SK-N-SH (cell line): ENCODE measurements at regions not wholly inside any gene's neighbourhood (a gene's known extent, or its start where the extent isn't known, plus 50 kb on each side); places are given as distances from the start of the nearest gene placed in this dataset.

Experiments used
- CTCF ChIA-PET: fragments of 300-600, 350-600 bp; formaldehyde crosslinking; extraction: SDS; loops from one replicate; lab custom pipeline; 2021; lab: Yijun Ruan, JAX
- POLR2A ChIA-PET: fragments of 350-600 bp; sonication (Branson Sonifier 250); formaldehyde crosslinking; extraction: SDS; loops from one replicate; lab custom pipeline; 2020; ENCODE audit warnings: antibody characterized with exemption, inconsistent platforms; lab: Yijun Ruan, JAX
- DNase-seq: peaks from one replicate; pipeline ENCODE4 v3.0.0; 2012
- H2AFZ ChIP-seq: fragments of 200-600 bp; sonication (generic); 2 replicates; pipeline ENCODE4 v1.8.1; 2016; ENCODE audit warnings: antibody characterized with exemption, mild to moderate bottlenecking, low read depth
- H3F3A ChIP-seq: fragments of 200-600 bp; sonication (generic); replicated peaks from 2 replicates; pipeline ENCODE3; 2016; ENCODE audit warnings: antibody characterized with exemption, mild to moderate bottlenecking; ENCODE audit not compliant: insufficient read depth
- H3K27ac ChIP-seq, 2 experiments: fragments of 200-500 bp in 1 of 2; fragments of 200-600 bp in 1 of 2; sonication (Bioruptor generic) in 1 of 2; sonication (generic), shearing (Covaris generic) in 1 of 2; 2 replicates each; pipeline versions ENCODE4 v1.5.1 to v1.6.1; 2014 to 2016; ENCODE audit warnings: low read depth in 2 of 2, inconsistent platforms in 1 of 2, low read length in 1 of 2, mild to moderate bottlenecking in 1 of 2, mixed read lengths in 1 of 2
- H3K27me3 ChIP-seq: fragments of 200-600 bp; sonication (generic), shearing (Covaris generic); 2 replicates; pipeline ENCODE4 v1.6.1; 2016; ENCODE audit warnings: mixed run types; ENCODE audit not compliant: insufficient read depth
- H3K36me3 ChIP-seq, 2 experiments: fragments of 200-500 bp in 1 of 2; fragments of 200-600 bp in 1 of 2; sonication (Bioruptor generic) in 1 of 2; sonication (generic) in 1 of 2; replicated peaks in 1 of 2; 2 replicates each; pipeline versions ENCODE3 to v1.5.1; 2014 to 2016; ENCODE audit warnings: low read length in 1 of 2, mild to moderate bottlenecking in 1 of 2; ENCODE audit not compliant: insufficient read depth in 2 of 2, control insufficient read depth in 1 of 2
- H3K4me1 ChIP-seq, 2 experiments: fragments of 200-500 bp in 1 of 2; fragments of 200-600 bp in 1 of 2; sonication (Bioruptor generic) in 1 of 2; sonication (generic), shearing (Covaris generic) in 1 of 2; 2 replicates each; pipeline versions ENCODE4 v1.5.1 to v1.6.1; 2014 to 2016; ENCODE audit warnings: low read depth in 1 of 2, low read length in 1 of 2, mixed run types in 1 of 2; ENCODE audit not compliant: insufficient read depth in 2 of 2, control insufficient read depth in 1 of 2
- H3K4me2 ChIP-seq: fragments of 200-600 bp; sonication (generic), shearing (Covaris generic); 2 replicates; pipeline ENCODE4 v1.6.1; 2017; ENCODE audit warnings: mixed run types
- H3K4me3 ChIP-seq, 2 experiments: fragments of 200-500 bp in 1 of 2; fragments of 200-600 bp in 1 of 2; sonication (Bioruptor generic) in 1 of 2; sonication (generic), shearing (Covaris generic) in 1 of 2; 2 replicates each; pipeline versions ENCODE4 v1.5.1 to v1.8.1; 2014 to 2016; ENCODE audit warnings: low read depth in 2 of 2, inconsistent platforms in 1 of 2, low read length in 1 of 2, mild to moderate bottlenecking in 1 of 2, mixed read lengths in 1 of 2, moderate library complexity in 1 of 2
- H3K79me2 ChIP-seq: fragments of 200-600 bp; sonication (generic); 2 replicates; pipeline ENCODE4 v1.8.1; 2017; ENCODE audit warnings: mild to moderate bottlenecking; ENCODE audit not compliant: insufficient read depth
- H3K9ac ChIP-seq: fragments of 200-600 bp; sonication (generic); 2 replicates; pipeline ENCODE4 v1.6.1; 2017; ENCODE audit warnings: mixed run types
- H3K9me2 ChIP-seq: fragments of 200-600 bp; sonication (generic); 2 replicates; pipeline ENCODE4 v1.6.1; 2017; ENCODE audit warnings: mixed run types
- H3K9me3 ChIP-seq: fragments of 200-600 bp; sonication (generic); 2 replicates; pipeline ENCODE4 v1.6.1; 2017; ENCODE audit warnings: mixed run types, mild to moderate bottlenecking, moderate library complexity
- H4K20me1 ChIP-seq: fragments of 200-600 bp; sonication (generic); 2 replicates; pipeline ENCODE4 v1.6.1; 2017; ENCODE audit warnings: mild to moderate bottlenecking, mixed run types; ENCODE audit not compliant: insufficient read depth
- ELF1 ChIP-seq: IDR thresholded peaks from 2 replicates; pipeline ENCODE4 v1.4.0; 2012
- EZH2phosphoT487 ChIP-seq: fragments of 200-600 bp; sonication (generic); IDR thresholded peaks from 2 replicates; pipeline ENCODE4 v1.6.1; 2017; ENCODE audit warnings: low read depth, mixed run types, mild to moderate bottlenecking, antibody characterized with exemption, moderate library complexity, borderline replicate concordance
- JUND ChIP-seq: IDR thresholded peaks from 2 replicates; pipeline ENCODE4 v1.4.0; 2012
- MEF2A ChIP-seq: IDR thresholded peaks from 2 replicates; pipeline ENCODE4 v1.4.0; 2012; ENCODE audit warnings: low read depth, borderline replicate concordance
- RAD21 ChIP-seq: IDR thresholded peaks from 2 replicates; pipeline ENCODE4 v1.6.1; 2012; ENCODE audit warnings: mild to moderate bottlenecking, low read length
- RCOR1 ChIP-seq: fragments of 150-350 bp; IDR thresholded peaks from 2 replicates; pipeline ENCODE4 v1.6.1; 2017; ENCODE audit warnings: antibody characterized with exemption, low read length
- RFX5 ChIP-seq: IDR thresholded peaks from 2 replicates; pipeline ENCODE4 v1.6.1; 2012; ENCODE audit warnings: mild to moderate bottlenecking, improper control_type of control experiment, low read length
- RXRA ChIP-seq: IDR thresholded peaks from 2 replicates; pipeline ENCODE4 v1.4.0; 2012; ENCODE audit warnings: low read depth, mild to moderate bottlenecking, borderline replicate concordance
- SIN3A ChIP-seq: IDR thresholded peaks from 2 replicates; pipeline ENCODE4 v1.6.1; 2012; ENCODE audit warnings: low read depth, mild to moderate bottlenecking, low read length, moderate library complexity, borderline replicate concordance
- TEAD4 ChIP-seq: IDR thresholded peaks from 2 replicates; pipeline ENCODE4 v1.4.0; 2012; ENCODE audit warnings: mild to moderate bottlenecking, borderline replicate concordance; ENCODE audit not compliant: insufficient read depth
- YY1 ChIP-seq: IDR thresholded peaks from 2 replicates; pipeline ENCODE4 v1.4.0; 2012; ENCODE audit warnings: low read depth, mild to moderate bottlenecking
- WGBS: methylation state at CpG from one replicate; pipeline ENCODE4 v1.1.6; 2017; ENCODE audit warnings: low lambda C conversion rate; 5-methylcytosine and 5-hydroxymethylcytosine counted together
- TF ChIP-seq, protein P1 (sequence below): IDR thresholded peaks from 2 replicates; pipeline ENCODE4 v1.4.0; 2012; ENCODE audit warnings: low read depth
- TF ChIP-seq, protein P2 (sequence below): fragments of 200-600 bp; sonication (generic); IDR thresholded peaks from 2 replicates; pipeline ENCODE4 v1.6.1; 2017; ENCODE audit warnings: antibody characterized with exemption, mild to moderate bottlenecking, moderate library complexity

DNA sequence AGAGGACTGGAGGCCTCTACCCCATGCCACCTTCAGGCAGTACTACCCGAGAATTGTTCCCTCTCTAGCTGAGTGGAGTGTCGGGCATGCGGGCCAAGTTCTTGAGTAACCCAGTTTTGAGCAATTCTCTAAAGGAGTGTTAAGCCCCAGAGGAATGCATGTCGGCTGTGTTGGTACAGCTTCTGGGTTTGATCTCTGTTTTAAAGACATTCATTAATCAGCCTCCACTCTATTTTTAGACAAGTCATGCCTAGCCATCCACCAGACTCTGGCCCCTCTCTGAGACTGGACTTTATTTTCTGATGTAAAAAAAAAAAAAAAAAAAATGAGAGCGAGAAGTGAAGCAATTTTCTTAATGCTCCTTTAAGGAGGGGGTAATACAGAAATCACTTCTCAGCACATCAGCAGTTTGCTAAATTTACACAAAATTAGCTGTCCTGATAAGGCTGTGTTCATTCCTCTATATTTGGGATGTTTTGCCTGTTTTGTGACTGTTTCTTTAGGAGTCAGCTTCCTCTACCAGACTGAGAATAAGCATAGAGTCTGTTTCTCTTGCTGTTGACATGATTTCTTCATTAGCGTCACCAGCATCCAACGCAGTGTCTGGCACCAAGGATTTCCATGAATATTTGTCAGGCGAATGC, 88.7 kb downstream of the AXIN2 start:
- H4K20me1 ChIP-seq, result no peaks in the 10 kb centered on the region
- H3K27ac ChIP-seq, result no peak overlapping the region
- no peak overlapping the region for H3K4me3 ChIP-seq
- no peaks in the 10 kb centered on the region for H3K9me2 ChIP-seq
- no peaks in the 10 kb centered on the region for H3K79me2 ChIP-seq
- CTCF ChIA-PET, result interaction anchor here (1.0 to 1.3 kb wide), 2 partner anchors 35 to 179 kb away, joined by 3 to 4 read pairs; no protein-coding TSS in a partner anchor
- DNase-seq, result no peak
- no peaks in the 10 kb centered on the region for H3K4me1 ChIP-seq
- H3F3A ChIP-seq, result no peaks in the 10 kb centered on the region
- TF ChIP-seq RXRA (no peak), JUND (no peak), MEF2A (no peak), RCOR1 (no peak), YY1 (no peak), RFX5 (no peak)
- TF ChIP-seq, protein P1, sequence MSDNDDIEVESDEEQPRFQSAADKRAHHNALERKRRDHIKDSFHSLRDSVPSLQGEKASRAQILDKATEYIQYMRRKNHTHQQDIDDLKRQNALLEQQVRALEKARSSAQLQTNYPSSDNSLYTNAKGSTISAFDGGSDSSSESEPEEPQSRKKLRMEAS, result no peak
- WGBS, result 68% methylated on average over 8 of the region's 8 CpGs
- no peak overlapping the region for H2AFZ ChIP-seq
- no peak overlapping the region for H3K4me2 ChIP-seq
- POLR2A ChIA-PET, result no interaction called here
- H3K36me3 ChIP-seq, result no peaks in the 10 kb centered on the region
- H3K27me3 ChIP-seq, result peaks cover 18% of the 10 kb centered on the region; the same call in 1 of the 2 replicates
- H3K9me3 ChIP-seq, result no peaks in the 10 kb centered on the region
- no peak overlapping the region for H3K9ac ChIP-seq

DNA sequence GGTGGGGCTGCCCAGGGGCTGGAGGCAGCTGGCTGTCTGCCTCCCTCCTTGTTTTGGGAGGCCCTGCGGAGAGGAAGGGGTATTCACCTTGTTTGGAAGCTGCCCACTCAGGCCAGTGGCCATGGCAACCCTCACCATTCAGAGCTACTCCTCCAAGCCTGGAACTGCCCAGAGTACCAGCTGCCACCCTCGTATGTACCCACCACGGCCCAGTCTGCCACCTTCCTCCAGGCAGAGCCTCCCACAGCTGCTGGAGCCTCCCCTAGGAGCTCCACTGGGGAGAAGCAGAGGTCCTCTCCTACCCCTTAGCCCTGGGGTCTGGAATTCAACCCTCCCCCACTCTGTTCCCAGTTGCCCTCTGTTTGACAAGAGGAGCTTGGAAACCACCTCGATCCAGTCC, 90.7 kb downstream of the AXIN2 start:
- no peak overlapping the region for H3K9ac ChIP-seq
- H3F3A ChIP-seq, result no peaks in the 10 kb centered on the region
- no peaks in the 10 kb centered on the region for H3K36me3 ChIP-seq
- WGBS, result 21% methylated on average over 4 of the region's 4 CpGs
- H2AFZ ChIP-seq, result no peak overlapping the region
- TF ChIP-seq EZH2phosphoT487, result no peak
- TF ChIP-seq ELF1, result no peak
- H3K9me3 ChIP-seq, result no peaks in the 10 kb centered on the region
- no peaks in the 10 kb centered on the region for H3K79me2 ChIP-seq
- ChIA-PET POLR2A (interaction anchor here (1.0 kb wide), 1 partner anchor 8 kb away, joined by 3 read pairs; no protein-coding TSS in a partner anchor), CTCF (interaction anchor here (1.5 kb wide), 1 partner anchor 14 kb away, joined by 5 read pairs; no protein-coding TSS in a partner anchor)
- DNase-seq, result no peak
- H3K27me3 ChIP-seq, result peaks cover 18% of the 10 kb centered on the region; the same call in 1 of the 2 replicates
- no peaks in the 10 kb centered on the region for H4K20me1 ChIP-seq
- H3K9me2 ChIP-seq, result no peaks in the 10 kb centered on the region
- no peak overlapping the region for H3K27ac ChIP-seq
- no peaks in the 10 kb centered on the region for H3K4me1 ChIP-seq
- no peak overlapping the region for H3K4me2 ChIP-seq
- no peak overlapping the region for H3K4me3 ChIP-seq

DNA sequence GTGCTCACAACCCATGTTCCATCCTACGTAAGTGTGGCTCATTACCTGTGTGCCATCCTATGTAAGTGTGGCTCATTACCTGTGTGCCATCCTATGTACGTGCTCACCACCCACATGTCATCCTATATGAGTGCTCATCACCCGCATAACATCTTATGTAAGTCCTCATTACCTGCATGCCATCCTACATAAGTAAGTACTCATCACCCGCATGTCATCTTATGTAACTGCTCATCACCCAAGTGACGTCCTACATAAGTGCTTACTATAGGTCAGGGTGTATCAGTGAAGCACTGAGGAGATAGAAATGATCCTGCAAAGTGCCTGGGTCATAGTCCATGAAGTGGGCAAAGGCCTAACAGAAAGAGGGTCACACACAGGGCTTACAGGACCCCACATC, 93.1 kb downstream of the AXIN2 start:
- Histone ChIP-seq H3K9ac (no peak overlapping the region), H4K20me1 (no peaks in the 10 kb centered on the region), H3K4me3 (no peak overlapping the region), H3K36me3 (no peaks in the 10 kb centered on the region), H3K4me2 (no peak overlapping the region), H3F3A (no peaks in the 10 kb centered on the region), H3K9me2 (no peaks in the 10 kb centered on the region), H3K27ac (no peak overlapping the region), H3K27me3 (peaks cover 18% of the 10 kb centered on the region; the same call in 1 of the 2 replicates), H3K4me1 (no peaks in the 10 kb centered on the region), H3K79me2 (no peaks in the 10 kb centered on the region), H2AFZ (no peak overlapping the region), H3K9me3 (no peaks in the 10 kb centered on the region)
- no peak for TF ChIP-seq MEF2A
- TF ChIP-seq RAD21, result no peak
- no peak for TF ChIP-seq JUND
- no peak for TF ChIP-seq SIN3A
- no peak for TF ChIP-seq TEAD4
- TF ChIP-seq, protein P2, sequence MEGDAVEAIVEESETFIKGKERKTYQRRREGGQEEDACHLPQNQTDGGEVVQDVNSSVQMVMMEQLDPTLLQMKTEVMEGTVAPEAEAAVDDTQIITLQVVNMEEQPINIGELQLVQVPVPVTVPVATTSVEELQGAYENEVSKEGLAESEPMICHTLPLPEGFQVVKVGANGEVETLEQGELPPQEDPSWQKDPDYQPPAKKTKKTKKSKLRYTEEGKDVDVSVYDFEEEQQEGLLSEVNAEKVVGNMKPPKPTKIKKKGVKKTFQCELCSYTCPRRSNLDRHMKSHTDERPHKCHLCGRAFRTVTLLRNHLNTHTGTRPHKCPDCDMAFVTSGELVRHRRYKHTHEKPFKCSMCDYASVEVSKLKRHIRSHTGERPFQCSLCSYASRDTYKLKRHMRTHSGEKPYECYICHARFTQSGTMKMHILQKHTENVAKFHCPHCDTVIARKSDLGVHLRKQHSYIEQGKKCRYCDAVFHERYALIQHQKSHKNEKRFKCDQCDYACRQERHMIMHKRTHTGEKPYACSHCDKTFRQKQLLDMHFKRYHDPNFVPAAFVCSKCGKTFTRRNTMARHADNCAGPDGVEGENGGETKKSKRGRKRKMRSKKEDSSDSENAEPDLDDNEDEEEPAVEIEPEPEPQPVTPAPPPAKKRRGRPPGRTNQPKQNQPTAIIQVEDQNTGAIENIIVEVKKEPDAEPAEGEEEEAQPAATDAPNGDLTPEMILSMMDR, result no peak
- no peak for DNase-seq
- WGBS, result 63% methylated on average over 5 of the region's 5 CpGs
- ChIA-PET CTCF (no interaction called here), POLR2A (no interaction called here)
